ENCODE measurements at regions not wholly inside any gene's neighbourhood (a gene's known extent, or its start where the extent isn't known, plus 50 kb on each side); places are given as distances from the start of the nearest gene placed in this dataset.
"Not testable (repeated sequence)": the region's sequence is repeated elsewhere in the genome, so short reads cannot be mapped to it uniquely, and the experiment has no call there.

DNA sequence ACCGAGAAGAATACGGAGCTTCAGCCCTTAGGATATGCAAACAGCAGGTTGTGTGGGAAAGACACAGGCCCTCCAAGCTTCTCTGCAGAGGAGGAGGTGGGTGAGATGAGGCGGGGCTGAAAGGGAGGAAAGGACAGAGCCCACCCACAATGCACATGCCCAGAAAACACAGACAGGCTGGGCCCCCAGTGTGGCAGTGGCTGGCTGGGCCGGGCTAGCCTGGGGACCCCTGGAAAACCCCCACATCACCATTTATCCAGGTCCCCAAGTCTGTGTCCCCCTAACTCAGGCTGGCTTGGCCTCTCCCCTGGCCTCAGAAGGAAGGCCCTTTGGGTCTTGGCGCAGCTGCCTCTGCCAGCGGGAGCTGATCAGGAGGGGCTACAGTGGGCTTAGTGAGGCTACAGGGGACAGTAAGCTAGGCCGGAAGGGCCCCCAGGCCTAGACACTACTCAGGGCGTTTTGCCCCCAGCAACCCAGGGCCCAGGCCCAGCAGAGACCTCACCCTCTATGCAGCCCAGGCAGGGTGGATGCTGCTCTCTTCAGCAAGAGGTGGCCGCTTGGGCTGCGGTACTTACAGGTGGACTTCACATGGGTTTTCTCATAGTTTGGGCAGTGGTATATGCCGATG, 119.5 kb downstream of the TUBA3C start:
- DNase-seq (ENCODE audit: low read depth, low spot score) = no peak

DNA sequence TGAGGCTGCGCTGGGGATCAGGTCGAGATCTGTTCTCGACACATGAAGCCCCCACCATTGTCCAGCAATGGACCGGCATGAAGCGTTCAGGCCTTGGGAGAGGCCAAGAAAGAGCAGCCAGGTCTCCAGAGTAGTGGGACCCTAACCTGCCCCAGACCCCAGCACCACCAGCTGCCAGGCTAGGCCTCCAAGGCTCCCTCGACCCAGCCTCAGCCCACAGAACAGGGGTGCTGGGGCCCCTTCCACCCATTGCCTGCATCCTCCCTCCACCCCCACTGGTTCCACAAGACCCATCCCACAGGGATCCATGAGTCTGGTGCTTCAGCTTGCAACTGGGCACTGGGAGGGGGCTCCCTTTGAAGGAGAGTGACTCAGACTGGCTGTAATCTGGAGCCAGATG, 120.3 kb downstream of the TUBA3C start:
- DNase-seq (ENCODE audit: low read depth, low spot score) = no peak

DNA sequence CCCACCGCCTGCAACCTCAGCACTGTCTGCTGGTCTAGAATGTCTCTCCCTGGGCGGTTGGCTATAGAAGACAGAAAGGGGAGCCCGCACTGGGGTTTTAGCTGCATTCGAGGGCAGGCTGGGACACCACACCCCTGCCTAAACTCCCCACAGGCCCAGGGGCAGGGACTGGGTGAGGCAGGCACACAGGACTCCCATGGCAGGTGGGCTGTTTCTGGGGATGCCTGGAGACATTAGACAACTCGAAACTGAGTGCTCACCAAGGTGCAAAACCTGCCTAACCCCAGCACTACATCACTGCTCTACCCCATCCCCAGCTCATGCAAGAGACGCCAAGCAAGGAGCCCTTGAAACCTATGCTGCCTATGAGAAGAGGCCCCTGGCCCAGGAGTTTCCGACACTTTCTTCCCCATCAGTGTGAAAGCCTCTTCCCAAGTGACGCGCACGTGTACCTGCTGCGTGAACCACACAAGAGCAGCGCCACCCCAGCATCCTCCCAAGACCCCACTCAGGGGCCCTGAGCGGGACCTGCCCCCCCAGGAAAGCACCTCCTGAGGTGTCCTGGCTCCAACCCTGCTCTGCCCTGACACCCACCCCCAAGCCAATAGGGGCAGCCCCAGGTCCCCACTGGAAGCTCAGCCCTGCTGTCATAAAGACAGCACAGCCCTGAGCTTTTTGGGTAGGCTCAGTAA, 121.2 kb downstream of the TUBA3C start:
- DNase-seq (ENCODE audit: low read depth, low spot score) = no peak

DNA sequence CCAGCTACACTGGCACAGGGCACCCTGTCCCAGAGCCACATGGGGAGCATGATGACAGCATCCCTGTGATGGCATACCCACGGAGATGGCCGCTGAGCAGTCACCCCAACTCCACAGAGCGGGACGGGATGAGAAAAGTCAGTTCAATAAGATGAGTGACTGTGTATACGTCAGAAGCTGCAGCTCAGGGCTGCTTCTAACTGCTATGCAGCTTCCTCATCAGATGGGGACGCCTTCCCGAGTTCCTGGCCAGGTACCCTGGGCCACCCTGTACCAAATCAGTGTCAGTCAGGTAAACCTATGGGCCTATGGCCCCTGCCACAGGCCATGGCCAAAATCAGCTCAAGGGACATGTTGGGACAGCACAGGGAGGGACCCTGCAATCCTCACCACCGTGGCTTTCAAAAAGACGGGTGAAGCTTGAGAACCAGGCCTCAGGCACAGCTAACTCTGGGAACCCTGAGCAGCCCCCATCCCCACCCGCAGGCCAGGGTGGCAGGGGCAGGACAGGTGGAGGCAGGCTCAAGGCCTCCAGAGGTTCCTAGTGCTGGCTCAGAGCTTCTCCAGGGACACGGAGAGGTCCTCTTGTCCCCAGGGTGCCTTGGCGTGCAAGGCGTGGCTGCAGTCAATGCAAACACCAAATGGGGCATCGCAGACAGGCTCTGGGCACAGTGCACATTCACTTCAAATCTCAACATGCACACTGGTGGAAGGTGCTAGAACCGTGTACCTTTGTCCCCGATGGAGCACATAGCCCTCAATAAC, 122.4 kb downstream of the TUBA3C start:
- DNase-seq (ENCODE audit: low read depth, low spot score) = no peak

DNA sequence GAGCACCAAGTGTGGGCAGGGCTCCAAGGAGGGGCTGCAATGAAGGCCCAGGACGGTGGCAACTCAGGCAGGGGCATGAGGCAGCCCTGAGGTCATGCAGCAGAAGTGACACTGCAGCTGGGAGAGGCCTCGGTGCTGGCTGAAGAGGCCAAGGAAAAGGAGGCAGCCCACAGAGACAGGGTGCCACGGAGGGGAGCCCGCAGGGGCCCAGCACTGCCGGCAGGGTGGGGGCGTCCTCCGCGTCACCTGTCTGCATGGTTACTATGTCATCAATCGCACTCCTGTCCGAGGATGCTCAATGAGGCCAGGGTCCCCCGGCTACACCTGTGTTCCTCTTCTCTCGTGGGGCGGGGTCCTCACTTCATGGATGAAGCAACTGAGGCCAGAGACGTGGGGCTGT, 123.1 kb downstream of the TUBA3C start:
- DNase-seq (ENCODE audit: low read depth, low spot score) = no peak

DNA sequence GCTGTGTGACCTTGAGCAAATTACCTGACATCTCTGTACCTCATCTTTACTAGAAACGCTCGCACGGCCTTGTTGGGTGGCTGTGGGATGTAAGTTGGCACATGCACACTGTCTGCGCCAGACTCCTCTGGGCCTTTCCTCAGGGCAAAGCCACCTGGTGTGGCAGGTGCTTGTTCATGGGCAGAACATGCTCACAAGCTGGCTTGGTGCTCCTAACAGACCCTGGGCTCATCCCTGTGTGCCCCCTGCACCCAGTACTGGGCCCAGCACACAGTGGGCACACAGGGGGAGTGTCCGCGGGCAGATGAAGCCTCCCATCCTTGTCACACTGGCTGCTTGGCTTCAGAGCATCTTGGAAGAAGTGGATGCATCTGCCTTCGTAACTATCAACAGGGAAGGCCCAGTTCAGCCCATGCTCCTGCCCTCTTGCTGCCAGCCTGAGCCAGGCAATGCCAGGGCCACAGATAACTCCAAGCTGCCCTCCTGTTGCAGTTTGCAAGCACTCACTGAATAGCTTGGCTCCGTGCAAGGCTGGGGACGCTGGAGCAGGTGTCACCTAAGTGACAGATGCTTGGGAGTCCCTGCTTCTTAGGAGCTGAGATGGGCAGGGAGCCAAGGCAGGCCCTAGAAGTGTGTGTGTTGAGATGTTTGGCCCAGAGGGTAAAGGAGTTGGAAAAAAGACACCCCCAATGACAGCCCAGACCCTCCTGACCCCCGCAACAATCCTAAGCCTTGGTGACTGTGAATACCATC, 123.9 kb downstream of the TUBA3C start:
- DNase-seq (ENCODE audit: low read depth, low spot score) = no peak

DNA sequence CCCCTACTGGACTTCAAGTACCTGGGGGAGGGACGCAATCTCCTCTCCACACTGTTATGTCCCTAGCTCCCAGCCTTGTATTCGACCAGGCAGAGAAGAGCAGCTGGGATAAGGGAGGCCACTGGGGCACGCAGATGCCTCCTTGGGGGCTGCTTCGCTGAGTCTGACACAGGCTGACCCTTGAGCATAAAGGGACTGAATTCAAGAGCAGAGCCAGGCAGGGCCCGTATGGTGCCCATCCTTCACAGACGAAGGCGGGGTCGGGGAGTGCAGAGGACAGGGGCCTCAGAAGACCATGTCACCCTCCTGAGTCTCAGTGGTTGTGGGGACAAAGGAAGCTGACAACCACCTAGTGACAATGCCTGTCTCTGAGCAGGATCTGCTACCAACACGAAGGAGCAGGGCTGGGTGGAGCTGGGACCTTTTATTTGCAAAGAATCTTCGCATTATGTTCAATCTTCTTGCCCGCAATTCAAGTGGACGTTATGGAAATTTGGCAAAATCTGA, 124.6 kb downstream of the TUBA3C start:
- no peak for DNase-seq (ENCODE audit: low read depth, low spot score)

DNA sequence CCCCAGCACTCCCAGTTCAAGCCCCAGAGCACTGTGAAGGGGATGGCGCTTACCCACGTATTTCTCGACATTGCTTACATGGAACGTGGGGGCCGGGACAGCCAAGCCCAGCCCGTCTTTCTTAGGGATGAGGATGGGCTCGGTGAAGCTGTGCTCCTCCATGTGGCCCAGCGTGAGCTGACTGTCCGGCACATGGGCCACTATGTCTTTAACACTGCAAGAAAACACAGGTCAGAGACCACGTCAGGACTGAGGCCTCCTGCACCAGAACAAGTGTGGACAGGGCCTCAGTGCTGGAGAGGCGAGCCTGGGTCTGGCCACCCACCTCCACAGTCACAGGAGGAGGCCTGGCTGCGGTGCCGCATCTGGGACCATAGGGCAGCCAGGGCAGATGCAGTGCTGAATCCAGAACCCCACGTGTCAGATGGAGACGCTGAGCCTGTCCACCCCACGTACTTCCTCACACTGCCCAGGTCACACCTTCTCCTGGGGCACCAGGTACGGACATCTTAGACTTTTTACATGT, 125.2 kb downstream of the TUBA3C start:
- DNase-seq (ENCODE audit: low read depth, low spot score) = no peak

DNA sequence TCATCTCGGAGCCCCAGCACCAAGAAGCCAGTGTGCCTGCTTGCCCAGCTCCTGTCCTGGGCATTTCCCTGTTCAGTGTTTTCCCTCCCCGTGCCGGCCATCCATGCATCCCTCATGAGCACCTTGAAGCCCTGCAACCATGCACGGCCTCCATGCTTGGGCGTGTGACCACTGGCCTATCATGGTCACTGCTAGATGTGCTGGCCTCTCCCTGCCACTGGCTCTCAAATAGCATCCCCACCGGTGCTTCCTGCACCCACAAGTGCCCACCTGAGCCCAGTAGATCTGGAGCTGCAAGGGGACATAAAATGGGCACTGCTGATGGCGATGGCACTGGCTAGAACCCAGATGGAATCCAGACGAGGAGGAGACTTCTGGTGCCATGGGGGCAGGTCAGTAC, 126.0 kb downstream of the TUBA3C start:
- no peak for DNase-seq (ENCODE audit: low read depth, low spot score)

DNA sequence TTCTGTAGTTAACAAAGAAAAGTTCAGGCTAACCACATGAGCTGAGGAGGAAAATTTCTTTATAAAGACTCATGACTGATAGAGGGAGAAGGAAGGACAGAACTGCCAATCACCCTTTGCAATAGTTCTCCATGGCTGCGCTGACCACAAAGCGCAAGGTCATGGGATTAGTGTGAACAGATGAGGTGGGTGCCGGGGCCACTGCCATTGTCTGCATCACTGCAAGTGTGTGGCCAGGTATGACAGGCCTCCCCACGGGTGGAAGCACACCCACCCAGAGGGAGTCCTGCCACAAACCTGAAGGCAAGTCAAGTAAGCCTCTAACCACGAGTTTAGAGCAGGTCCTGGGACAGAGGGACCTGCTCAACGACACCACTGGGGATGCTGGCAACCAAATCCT, 128.1 kb downstream of the TUBA3C start:
- DNase-seq (ENCODE audit: low read depth, low spot score) = no peak

DNA sequence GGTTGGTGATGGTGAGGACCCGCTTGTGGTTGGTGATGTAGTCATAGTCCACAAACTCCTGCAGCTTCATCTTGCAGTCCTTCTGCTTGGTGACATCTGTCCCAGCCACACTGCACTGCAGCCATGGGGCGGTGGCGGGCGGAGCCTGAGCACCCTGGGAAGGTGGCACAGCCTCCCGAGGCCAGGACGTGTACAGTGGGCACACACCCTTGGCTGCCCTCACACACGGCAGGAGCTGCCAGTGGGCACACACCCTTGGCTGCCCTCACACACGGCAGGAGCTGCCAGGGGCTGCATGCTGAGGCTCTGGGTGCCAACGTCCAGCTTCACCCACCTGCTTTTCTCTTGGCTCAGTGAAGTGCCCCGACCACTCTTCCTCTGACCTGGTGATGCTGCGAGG, 128.7 kb downstream of the TUBA3C start:
- DNase-seq (ENCODE audit: low read depth, low spot score) = no peak

DNA sequence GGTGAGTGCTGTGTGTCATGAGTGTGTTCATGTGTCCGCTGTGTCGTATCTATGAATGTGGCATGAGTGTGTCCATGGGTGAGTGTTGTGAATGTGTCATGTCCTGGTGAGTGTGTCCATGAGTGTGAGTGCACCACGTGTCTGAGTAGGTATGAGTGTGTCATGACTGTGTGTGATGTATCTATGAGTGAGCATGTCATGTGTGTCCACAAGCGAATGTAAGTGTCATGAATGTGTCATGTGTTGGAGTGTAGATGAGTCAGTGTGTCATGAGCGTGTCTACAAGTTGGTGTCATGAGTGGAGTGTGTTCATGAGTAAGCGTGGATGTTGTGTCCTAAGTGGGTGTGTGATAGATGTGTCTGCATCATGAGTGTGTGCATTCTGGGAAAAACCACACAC, 129.4 kb downstream of the TUBA3C start:
- no peak for DNase-seq (ENCODE audit: low read depth, low spot score)

DNA sequence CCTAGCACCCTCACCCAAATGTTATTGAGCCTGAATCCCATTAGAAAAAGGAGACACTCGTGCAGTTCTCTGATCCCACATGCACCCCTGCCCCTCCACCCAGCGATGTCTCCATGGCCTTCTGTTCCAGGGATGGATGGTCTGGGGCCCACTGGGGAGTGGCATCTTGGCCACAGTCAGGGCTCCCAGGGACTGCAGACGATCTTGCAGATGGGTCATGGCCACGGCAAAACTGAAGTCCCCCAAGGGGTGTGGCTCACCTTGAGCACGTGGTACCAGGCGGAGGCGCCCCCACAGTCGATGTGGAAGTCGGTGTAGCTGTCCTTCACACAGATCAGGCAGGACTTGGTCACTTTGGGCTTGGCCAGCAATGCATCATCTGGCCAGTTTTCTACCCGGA, 130.7 kb downstream of the TUBA3C start:
- DNase-seq (ENCODE audit: low read depth, low spot score) = no peak

DNA sequence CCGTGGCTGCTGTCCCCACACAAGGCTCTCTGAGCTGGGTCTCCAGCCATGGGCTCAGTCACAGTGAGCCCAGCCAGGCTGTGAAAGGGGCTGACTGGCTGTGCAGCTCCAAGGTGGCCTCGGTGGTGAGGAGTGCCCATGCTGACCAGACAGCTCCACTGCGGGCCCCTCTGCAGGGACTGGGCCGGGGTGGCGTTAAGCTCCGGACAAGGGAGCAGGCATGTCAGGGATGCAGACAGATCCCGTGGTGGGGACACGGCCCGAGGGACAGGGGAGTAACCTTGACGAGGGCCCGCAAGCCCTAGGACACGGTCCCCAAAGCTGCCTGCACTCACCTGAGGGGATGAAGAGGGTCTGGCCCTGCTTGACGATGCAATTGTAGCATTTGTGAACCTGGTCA, 132.0 kb downstream of the TUBA3C start:
- DNase-seq (ENCODE audit: low read depth, low spot score) = not testable (repeated sequence)

DNA sequence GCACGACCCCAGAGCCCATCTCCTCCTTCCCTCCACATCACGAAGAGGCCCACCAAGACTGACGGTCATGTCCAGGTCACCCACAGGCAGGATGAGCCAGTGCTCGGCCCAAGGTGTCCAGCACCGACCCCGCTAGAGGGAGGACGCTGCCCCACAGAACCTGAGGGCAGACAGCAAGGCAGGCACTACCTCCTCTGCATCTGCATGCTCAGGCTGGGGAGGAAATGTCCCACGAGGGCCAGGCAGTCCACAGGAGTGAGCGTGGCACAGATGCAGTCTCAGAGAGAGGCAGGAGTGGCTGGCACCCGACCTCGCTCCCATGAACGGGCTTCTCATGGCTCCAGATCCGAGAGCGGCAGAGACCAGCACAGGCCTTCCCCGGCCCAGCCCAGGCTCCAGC, 133.2 kb downstream of the TUBA3C start:
- DNase-seq (ENCODE audit: low read depth, low spot score) = no peak

DNA sequence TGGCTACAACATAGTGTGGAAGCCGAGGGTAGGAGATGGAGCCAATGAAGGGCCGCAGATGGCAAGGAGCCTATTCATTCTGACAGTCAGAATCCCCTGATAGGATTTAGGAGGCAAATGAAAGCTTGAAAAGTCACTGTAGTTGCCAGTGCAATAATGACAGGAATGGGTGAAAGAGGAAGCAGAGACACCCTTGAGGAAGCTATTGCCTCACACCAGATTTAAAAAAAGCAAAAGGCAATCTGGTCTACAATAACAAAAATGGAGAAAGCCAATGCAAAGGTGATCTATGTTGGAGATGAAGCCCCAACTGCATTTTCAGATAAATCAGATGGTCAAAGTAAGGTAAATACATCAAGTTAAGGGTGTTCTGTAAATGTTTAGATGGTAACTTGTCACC, 158.5 kb downstream of the TUBA3C start:
- no peak for DNase-seq (ENCODE audit: low read depth, low spot score)

DNA sequence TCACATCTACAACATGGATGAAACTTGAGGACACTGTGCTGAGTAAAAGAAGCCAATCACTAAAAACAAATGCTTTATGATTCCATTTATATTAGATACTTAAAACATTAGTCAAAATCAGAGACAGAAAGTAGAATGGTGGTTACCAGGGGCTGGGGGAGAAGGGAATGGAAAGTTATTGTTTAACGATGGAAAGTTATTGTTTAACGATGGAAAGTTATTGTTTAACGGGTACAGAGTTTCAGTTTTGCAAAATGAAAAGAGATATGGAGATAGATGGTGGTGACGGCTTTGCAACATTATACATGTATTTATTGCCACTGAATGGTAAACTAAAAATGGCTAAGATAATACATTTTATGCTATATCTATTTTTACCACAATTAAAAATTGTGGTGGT, 160.6 kb downstream of the TUBA3C start:
- DNase-seq (ENCODE audit: low read depth, low spot score) = no peak

DNA sequence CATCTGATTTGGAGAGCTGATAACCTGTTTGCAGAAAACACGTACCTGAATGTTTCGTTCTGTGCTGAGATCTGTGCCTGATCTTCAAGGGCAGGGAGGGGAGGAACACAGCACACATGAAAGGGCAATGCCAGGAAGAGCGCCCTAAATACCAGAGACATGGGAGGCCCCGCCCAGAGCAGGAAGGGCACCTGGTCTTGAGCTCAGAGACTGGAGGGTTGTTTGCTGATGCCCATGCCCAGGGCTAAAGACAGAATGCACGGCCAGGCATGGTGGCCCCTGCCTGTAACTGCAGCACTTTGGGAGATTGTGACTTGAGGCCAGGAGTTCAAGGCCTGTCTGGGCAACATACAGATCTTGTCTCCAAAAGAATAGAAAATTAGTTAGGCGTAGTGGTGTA, 183.2 kb downstream of the TUBA3C start:
- DNase-seq (ENCODE audit: low read depth, low spot score) = no peak

DNA sequence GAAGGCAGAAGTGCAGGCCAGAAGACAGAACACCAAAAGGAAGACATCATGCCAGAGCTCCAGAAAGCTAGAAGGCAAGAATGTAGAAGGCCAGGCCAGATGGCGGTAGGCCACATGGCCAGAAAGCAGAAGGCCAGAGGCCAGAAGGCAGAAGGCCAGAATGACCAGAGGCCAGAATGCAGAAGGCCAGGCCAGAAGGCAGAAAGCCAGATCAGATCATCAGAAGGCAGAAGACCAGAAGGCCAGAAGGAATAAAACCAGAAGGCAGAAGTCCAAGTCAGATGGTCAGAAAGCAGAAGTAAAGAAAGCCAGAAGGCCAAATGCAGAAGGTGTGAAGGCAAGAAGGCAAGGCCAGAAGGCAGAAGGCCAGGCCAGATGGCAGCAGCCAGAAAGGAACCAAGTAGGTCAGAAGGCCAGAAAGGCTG, 185.0 kb downstream of the TUBA3C start:
- DNase-seq (ENCODE audit: low read depth, low spot score) = no peak

DNA sequence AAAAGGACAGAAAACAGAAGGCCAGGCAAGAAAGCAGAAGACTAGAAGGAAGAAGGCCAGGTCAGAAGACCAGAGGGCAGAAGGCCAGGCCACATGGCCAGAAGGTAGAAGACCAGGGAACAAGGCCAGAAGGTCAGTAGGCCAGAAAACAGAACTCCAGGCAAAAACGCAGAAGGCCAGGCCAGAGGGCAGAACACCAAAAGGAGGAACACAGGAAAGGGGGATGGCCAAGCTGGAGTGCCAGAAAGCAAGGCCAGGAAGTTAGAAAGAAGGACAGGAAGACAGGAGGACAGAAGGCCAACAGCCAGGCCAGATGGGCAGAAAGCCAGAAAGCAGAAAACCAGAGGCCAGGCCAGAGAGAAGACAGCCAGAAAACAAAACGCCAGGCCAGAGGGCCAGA, 185.4 kb downstream of the TUBA3C start:
- no peak for DNase-seq (ENCODE audit: low read depth, low spot score)

DNA sequence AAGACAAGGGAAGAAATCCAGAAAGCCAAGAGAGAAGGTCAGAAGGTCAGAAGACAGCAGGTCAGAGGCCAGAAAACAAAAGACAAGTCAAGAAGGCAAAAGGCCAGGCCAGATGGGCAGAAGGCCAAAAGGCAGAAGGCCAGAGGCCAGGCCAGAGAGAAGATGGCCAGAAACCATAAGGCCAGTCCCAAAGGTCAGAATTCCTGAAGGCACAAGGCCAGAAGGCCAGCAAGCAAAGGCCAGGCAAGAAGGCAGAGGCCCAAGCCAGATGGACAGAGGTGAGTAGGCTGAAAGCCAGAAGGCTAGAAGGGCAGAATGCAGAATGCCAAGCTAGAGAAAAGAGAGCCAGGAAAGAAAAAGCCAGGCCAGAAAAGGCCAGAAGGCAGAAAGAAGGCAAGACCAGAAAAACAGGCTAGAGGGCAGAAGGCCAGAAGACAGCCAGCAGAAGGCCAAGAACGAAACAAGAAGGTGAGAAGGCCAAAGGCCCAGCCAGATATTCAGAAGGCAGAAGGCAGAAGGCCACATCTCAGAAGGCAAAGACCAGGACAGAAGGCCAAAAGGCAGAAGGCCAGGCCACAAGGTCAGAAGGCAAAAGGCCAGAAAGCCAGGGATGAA, 186.3 kb downstream of the TUBA3C start:
- no peak for DNase-seq (ENCODE audit: low read depth, low spot score)
